ENCODE measurements at regions not wholly inside any gene's neighbourhood (a gene's known extent, or its start where the extent isn't known, plus 50 kb on each side); places are given as distances from the start of the nearest gene placed in this dataset.
"Not testable (repeated sequence)": the region's sequence is repeated elsewhere in the genome, so short reads cannot be mapped to it uniquely, and the experiment has no call there.

GRCh38 chr15:30770759-30771158 lies 133.0 kb upstream of the FAN1 start:
- Histone ChIP-seq H3K36me3 (peaks cover 0 to 14% of the 10 kb centered on the region in 2 donors), H3K27me3 (no peaks in the 10 kb centered on the region), H3K4me1 (no peaks in the 10 kb centered on the region), H3K9me3 (peaks cover 0 to 3% of the 10 kb centered on the region in 2 donors), H3K27ac (no peak overlapping the region), H3K4me3 (no peak overlapping the region)
- DNase-seq: no peak
- intact Hi-C loops (cut with DNase I): no loop called here
- TF ChIP-seq CTCF (IDR thresholded peaks at IDR 0.05): no peak
- ATAC-seq: no peak

GRCh38 chr15:30783019-30783418 lies 120.7 kb upstream of the FAN1 start:
- H3K27ac ChIP-seq: no peak overlapping the region
- no peak overlapping the region for H3K4me3 ChIP-seq
- intact Hi-C loops (cut with DNase I): no loop called here
- DNase-seq (no peak), ATAC-seq (no peak)
- H3K4me1 ChIP-seq: no peaks in the 10 kb centered on the region
- H3K9me3 ChIP-seq: peaks cover 0 to 2% of the 10 kb centered on the region in 2 donors
- no peaks in the 10 kb centered on the region for H3K36me3 ChIP-seq
- no peak for TF ChIP-seq CTCF (IDR thresholded peaks at IDR 0.05)
- peaks cover 0 to 4% of the 10 kb centered on the region in 2 donors for H3K27me3 ChIP-seq

DNA sequence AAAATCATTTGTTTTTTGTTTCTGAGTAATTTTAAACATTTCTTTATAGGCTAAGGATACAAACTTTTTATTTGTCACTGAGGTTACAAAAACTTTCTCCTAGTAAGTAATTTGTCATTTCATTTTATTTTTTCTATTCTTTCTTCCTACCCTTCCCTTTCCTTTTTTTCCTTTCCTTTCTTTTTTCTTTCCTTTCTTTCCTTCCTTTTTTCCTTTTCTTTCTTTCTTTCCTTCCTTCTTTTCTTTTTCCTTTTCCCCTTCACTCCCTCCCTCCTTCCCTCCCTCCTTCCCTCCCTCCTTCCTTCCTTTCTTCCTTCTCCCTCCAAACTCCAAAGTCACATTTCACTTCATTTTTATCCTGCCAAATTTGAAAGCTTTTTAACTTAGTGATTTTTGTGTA lies 115.1 kb upstream of the FAN1 start:
- intact Hi-C loops (cut with DNase I): no loop called here
- no peak overlapping the region for H3K27ac ChIP-seq
- ATAC-seq (no peak), DNase-seq (no peak)
- no peak overlapping the region for H3K4me3 ChIP-seq
- H3K4me1 ChIP-seq: no peaks in the 10 kb centered on the region
- peaks cover 0 to 11% of the 10 kb centered on the region in 2 donors for H3K27me3 ChIP-seq
- H3K36me3 ChIP-seq: no peaks in the 10 kb centered on the region
- TF ChIP-seq CTCF (IDR thresholded peaks at IDR 0.05): no peak
- no peaks in the 10 kb centered on the region for H3K9me3 ChIP-seq

DNA sequence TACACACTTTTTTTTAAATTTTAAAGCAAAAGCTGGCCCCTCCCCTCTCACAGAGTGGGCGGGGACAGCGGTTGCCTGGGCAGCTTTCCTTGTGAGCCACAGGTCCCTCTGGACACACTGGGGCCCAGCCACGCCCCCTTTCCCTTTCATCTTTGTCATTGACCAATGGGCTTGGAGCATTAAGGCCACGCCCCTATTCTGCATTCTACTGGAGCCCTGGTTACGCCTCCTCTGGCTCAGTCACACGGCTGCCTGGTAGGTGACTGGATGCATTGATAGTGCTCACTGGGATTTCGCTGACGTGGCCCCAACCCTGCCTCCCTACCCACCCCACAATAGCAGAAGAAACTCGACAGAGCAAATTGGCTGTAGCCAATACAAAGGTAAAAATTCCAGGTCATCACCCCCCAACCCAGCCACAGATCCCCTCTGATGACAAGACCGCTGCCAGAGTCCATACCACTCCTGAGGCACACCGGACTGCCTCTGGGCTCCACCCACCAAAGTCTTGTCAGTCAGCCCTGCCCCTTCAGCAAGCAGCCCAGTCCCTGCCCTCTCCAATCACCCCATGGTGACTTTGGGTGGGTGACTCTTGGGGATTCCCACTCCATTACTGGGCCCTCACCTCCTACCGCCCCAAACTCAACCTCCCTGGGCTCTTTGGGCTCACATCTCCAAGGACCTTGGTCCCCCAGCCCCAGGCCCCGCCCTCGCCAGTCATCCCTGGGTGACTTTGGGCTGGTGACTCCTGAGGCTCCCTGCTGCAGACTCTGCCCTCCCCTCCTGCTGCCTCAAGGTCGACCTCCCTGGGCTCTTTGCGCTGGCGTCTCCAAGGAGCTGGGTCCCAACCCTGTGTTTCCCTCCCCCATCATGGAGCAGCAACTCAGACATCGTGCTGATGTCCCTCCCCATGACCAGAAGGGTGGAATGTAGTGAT lies 112.2 kb upstream of the FAN1 start:
- Histone ChIP-seq H3K4me1 (no peaks in the 10 kb centered on the region), H3K36me3 (no peaks in the 10 kb centered on the region), H3K4me3 (no peak overlapping the region), H3K27ac (no peak overlapping the region), H3K27me3 (peaks cover 0 to 11% of the 10 kb centered on the region in 2 donors), H3K9me3 (no peaks in the 10 kb centered on the region)
- no peak for ATAC-seq
- no peak for TF ChIP-seq CTCF (IDR thresholded peaks at IDR 0.05)
- intact Hi-C loops (cut with DNase I): no loop called here
- DNase-seq: no peak

DNA sequence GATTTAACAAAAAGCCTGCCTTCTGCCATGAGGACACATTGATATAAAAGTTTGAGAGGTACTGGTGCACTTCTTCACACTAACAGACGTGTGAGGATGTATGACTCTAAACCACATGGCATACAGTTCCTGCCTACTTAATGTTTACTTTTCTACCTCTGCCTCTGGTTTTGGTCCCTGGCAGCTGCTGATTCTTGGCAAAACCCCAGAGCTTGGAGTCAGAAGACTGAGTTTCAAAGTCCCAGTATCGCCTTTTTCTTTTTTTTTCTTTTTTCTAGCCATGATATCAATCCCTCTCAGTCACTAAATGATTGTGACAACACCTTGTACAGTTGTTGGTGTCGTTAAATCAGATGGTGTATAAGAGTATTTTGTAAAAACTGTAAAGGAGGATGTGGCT lies 110.9 kb upstream of the FAN1 start:
- H3K4me3 ChIP-seq; intact Hi-C loops (cut with DNase I); H3K9me3 ChIP-seq; H3K4me1 ChIP-seq; DNase-seq; ATAC-seq; H3K27me3 ChIP-seq; H3K36me3 ChIP-seq; H3K27ac ChIP-seq: not testable (repeated sequence)

Data from left lung (tissue), 4 donors.